GM18505 (cell line): ENCODE measurements at regions not wholly inside any gene's neighbourhood (a gene's known extent, or its start where the extent isn't known, plus 50 kb on each side); places are given as distances from the start of the nearest gene placed in this dataset.

Source experiments
- ATAC-seq: cut with Tn5 transposase; IDR thresholded peaks from one replicate; pipeline ENCODE4 v1.9.1; 2021; ENCODE audit not compliant: unreplicated experiment
- POLR2A ChIP-seq: IDR thresholded peaks from 4 replicates; pipeline ENCODE4 v1.6.1; 2011; ENCODE audit warnings: borderline replicate concordance; ENCODE audit not compliant: insufficient read depth, insufficient read length; ENCODE audit errors: extremely low read depth

DNA sequence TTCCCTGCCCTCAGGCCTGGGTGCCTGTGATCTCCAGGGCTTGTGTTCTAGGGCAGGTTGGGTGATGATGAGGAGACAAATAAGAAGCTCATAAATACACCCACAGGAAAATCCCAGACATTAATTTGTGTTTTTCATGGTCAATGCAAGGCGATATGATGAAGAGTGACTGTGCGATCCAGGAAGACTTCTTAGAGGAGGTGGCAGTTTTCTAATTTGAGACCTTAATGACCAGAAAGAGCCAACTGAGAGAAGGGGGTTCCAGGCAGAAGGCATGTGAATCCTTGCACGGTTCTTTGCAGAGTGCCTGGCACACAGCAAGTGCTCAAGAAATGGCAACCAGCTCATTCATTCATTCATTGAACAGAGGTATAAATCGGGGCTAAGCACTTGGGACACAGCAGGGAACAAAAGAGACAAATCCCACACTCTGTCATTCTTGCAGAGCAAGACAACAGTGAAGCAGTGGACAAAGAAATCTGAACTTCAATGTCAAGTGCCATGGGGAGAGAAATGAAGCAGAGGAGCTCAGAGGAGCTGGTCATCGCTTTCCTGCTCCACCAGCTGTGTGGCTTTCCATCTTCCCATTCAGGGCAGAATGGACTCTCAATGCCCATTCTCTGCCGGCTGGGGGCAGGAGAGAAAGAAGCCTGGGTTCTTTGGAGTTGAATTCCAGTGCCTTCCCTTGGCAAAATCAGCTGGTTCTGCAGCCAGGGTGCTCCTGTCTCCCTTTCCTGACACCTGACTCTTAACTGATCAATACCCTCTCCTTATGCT lies 128.3 kb downstream of the AACS start:
- no peak for ATAC-seq
- no peak for TF ChIP-seq POLR2A

- TF ChIP-seq POLR2A, result no peak
- ATAC-seq, result no peak
These were observed 129.0 kb downstream of the AACS start for GRCh38 chr12:125194163-125194773.

DNA sequence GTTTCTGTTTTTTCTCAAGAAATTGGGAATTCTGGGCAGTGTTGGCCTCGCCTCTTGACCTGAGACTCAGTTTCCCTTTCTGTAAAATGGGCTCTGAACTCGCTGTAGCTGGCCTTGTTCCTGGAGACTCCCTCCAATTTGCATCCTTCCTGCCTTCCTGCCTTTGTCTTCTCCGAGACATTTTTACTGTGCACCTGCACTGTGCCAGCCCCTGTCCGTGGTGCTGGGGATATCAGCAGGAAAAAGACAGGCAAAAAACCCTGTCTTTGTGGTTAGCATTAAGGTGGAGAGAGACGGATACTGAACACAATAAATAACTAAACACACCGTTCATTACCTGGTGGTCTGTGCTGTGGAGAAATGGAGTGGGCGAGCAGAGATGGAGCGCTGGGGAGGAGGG lies 129.8 kb downstream of the AACS start:
- no peak for TF ChIP-seq POLR2A
- ATAC-seq, result no peak

- TF ChIP-seq POLR2A, result no peak
- no peak for ATAC-seq
These were observed 132.1 kb downstream of the AACS start for GRCh38 chr12:125197326-125197725.

- no peak for ATAC-seq
- no peak for TF ChIP-seq POLR2A
These were observed 133.4 kb downstream of the AACS start for GRCh38 chr12:125198652-125199051.

DNA sequence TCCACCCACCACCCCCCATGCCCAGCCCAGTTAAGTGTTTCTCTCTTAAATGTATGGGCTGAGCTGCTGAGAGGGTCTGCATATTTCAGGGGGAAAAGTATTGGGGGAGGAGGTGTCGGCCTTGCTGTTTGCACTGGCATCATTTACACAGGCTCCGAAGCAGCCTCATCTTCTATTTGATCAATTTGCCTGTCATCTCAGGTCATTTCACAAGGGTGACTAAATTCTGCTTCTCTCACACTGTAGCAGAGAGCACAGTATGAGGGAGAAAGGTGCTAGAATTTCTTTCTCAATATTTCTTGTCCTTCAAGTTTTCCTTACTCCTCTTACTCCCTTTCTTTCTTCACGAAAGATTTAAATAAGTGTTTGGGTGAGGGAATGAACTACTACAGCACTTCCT lies 135.9 kb downstream of the AACS start:
- no peak for TF ChIP-seq POLR2A
- no peak for ATAC-seq

DNA sequence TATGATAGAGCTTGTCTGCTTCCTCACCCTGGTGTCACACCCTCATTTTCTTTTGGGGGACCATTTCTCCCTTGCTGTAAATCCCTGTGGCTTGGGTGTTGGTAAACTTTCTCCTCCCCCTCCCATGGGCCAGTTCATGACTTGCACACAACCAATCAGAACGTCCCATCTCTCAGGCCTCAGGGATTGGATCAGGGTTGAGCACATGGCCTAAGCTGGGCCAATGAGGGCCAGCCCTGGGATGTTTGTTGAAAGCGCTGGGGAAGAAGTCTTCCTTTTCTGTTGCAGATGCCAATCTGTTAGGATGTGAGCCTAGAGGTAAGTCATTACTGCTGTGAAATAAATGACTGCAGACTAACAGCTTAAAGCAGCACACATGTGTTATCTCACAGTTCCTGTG lies 136.7 kb downstream of the AACS start:
- no peak for ATAC-seq
- no peak for TF ChIP-seq POLR2A

DNA sequence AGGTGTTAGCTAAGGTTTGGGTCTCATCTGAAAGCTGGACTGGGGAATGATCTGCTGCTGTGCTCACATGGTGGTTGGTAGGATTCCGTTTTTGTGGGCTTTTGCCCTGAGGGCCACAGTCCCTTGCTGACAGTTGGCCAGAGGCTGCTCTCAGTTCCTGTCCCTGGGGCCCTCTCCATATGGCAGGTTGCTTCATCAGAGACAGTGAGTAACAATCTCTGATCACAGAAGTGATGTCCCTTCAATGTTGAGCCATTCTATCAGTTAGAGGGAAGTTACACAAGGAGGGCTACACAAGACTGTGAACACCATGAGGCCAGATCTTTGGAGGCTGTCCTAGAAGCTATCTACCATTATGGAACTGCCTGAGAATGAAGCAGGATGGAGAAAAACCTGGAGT lies 137.2 kb downstream of the AACS start:
- TF ChIP-seq POLR2A, result no peak
- no peak for ATAC-seq

GRCh38 chr12:125203145-125203765 lies 138.0 kb downstream of the AACS start:
- no peak for TF ChIP-seq POLR2A
- no peak for ATAC-seq

DNA sequence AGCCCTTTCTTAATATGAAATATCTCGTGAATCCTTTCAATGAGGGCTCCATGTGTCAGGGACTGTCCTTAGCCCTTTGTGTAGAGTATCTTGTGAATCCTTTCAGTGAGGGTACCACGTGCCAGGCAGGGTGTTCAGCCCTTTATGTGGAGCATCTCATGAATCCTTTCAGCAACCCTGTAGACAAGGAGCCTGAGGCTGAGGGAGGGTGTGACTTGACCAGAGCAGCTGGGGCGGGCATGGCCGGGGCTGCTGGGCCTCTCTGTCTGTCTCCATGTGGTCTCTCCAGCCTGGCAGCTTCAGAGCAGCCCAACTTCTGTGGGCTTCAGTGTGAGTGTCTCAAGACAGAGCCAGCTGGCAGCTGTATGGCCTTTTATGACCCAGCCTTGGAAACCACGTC lies 140.2 kb downstream of the AACS start:
- TF ChIP-seq POLR2A, result no peak
- no peak for ATAC-seq

- no peak for TF ChIP-seq POLR2A
- no peak for ATAC-seq
These were observed 141.5 kb downstream of the AACS start for GRCh38 chr12:125206711-125207110.

DNA sequence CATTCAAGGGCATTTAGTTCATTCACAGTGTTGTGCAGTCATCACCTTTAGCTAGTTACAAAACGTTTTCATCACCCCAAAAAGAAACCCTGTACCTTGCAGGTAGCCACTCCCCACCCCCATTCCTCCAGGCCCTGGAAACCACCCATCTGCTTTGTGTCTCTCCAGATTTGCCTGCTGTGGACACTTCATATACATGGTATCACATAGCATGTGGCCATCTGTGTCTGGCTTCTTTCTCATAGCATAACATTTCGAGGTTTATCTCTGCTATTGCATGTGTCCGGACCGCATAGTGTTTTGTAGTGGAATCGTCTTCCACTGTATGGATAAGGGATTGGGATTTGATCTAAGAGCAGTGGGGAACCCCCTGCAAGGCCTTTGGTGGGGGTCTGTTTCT lies 143.1 kb downstream of the AACS start:
- no peak for ATAC-seq
- TF ChIP-seq POLR2A, result no peak

DNA sequence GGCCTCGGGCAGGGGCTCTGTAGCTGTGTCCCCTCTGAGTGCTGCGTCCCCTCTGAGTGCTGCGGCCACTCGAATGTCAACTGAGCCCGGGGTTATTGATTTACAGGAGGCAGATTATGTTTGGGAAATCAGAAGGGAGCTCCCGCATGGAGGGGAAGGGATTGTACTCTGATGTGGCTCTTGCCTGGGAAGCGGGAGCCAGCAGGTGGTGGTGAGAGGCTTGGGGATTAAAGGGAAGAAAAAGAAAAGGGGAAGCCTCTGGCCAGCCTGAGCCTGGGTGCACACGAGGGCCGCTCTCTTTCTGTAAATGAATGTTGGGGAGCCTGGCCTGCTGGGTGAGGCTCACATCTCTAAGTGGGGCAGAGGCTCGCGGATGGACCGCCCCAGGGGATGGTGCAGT lies 143.7 kb downstream of the AACS start:
- no peak for TF ChIP-seq POLR2A
- ATAC-seq, result no peak
